HCT116 (cell line): ENCODE measurements at regions not wholly inside any gene's neighbourhood (a gene's known extent, or its start where the extent isn't known, plus 50 kb on each side); places are given as distances from the start of the nearest gene placed in this dataset.

ENCODE experiments used
- ATAC-seq: fragments of 200-7000 bp; cut with Tn5 transposase; 2 replicates; pipeline ENCODE4 v1.9.1; 2020; ENCODE audit warnings: mild to moderate bottlenecking, moderate library complexity
- BruUV-seq: library from RNA; stranded (reverse); fragments of 400-500 nt; replicated peaks from 2 replicates; lab custom pipeline; 2021; lab: Mats Ljungman, UMichigan
- CTCF ChIA-PET: fragments of 300-600 bp; sonication (Branson Sonifier 250); formaldehyde crosslinking; loops from one replicate; lab custom pipeline; 2021; ENCODE audit warnings: antibody characterized with exemption; lab: Charles Lee
- POLR2A ChIA-PET: fragments of 300-600, 350-600 bp; sonication (Branson Sonifier 250); formaldehyde crosslinking; loops from one replicate; lab custom pipeline; 2021; ENCODE audit warnings: antibody characterized with exemption; lab: Charles Lee
- RAD21 ChIA-PET, 2 experiments: fragments of 300-600 bp; sonication (Branson Sonifier 250); formaldehyde crosslinking; loops; one replicate each; lab custom pipeline; 2023; ENCODE audit warnings: low total read pairs in 2 of 2; ENCODE audit not compliant: uncharacterized antibody in 2 of 2, unreplicated experiment in 2 of 2, low non-redundant PET in 1 of 2; lab: Charles Lee
- DNase-seq: peaks from one replicate; pipeline ENCODE4 v3.0.0-alpha.2; 2010; ENCODE audit warnings: low read depth, low spot score
- H2AFZ ChIP-seq: fragments of 200-600 bp; shearing (Covaris generic), sonication (generic); 2 replicates; pipeline ENCODE4 v1.6.1; 2017; ENCODE audit warnings: low read depth, mixed run types, mixed read lengths, antibody characterized with exemption, low read length; ENCODE audit not compliant: poor library complexity, severe bottlenecking
- H3K27ac ChIP-seq: 2 replicates; pipeline ENCODE4 v1.5.1; 2012; ENCODE audit warnings: low read depth, low read length
- H3K27me3 ChIP-seq: fragments of 200-600 bp; sonication (generic); 2 replicates; pipeline ENCODE4 v1.6.1; 2016; ENCODE audit warnings: mixed run types, low read length, mixed read lengths; ENCODE audit not compliant: insufficient read depth
- H3K36me3 ChIP-seq, 2 experiments: fragments of 200-500 bp in 1 of 2; fragments of 200-600 bp in 1 of 2; sonication (Bioruptor generic) in 1 of 2; sonication (generic) in 1 of 2; 2 replicates each; pipeline versions ENCODE4 v1.5.1 to v1.6.1; 2014 to 2016; ENCODE audit warnings: low read length in 2 of 2, inconsistent platforms in 1 of 2, mixed read lengths in 1 of 2, mixed run types in 1 of 2; ENCODE audit not compliant: insufficient read depth in 2 of 2, control insufficient read depth in 1 of 2
- H3K4me1 ChIP-seq, 2 experiments: fragments of 200-600 bp in 1 of 2; sonication (generic) in 1 of 2; 2 replicates each; pipeline versions ENCODE4 v1.5.1 to v1.6.1; 2012 to 2017; ENCODE audit warnings: low read length in 2 of 2, inconsistent platforms in 1 of 2, mild to moderate bottlenecking in 1 of 2, mixed read lengths in 1 of 2, mixed run types in 1 of 2, moderate library complexity in 1 of 2; ENCODE audit not compliant: insufficient read depth in 2 of 2, control insufficient read depth in 1 of 2
- H3K4me2 ChIP-seq: fragments of 200-600 bp; sonication (generic); 2 replicates; pipeline ENCODE4 v1.6.1; 2017; ENCODE audit warnings: mixed run types, low read length, mixed read lengths
- H3K4me3 ChIP-seq, 2 experiments: fragments of 200-600 bp in 1 of 2; sonication (generic) in 1 of 2; replicated peaks in 1 of 2; 2 replicates each; pipeline ENCODE4 v1.5.1; 2011 to 2016; ENCODE audit warnings: low read length in 2 of 2, control low read depth in 1 of 2, low read depth in 1 of 2, mild to moderate bottlenecking in 1 of 2, mixed read lengths in 1 of 2, mixed run types in 1 of 2
- H3K79me2 ChIP-seq: fragments of 200-600 bp; sonication (generic); 2 replicates; pipeline ENCODE4 v1.6.1; 2017; ENCODE audit warnings: mild to moderate bottlenecking, mixed run types, low read length, moderate library complexity, mixed read lengths; ENCODE audit not compliant: insufficient read depth
- H3K9ac ChIP-seq: fragments of 200-600 bp; sonication (generic); 2 replicates; pipeline ENCODE4 v1.6.1; 2016; ENCODE audit warnings: low read length, mixed read lengths
- H3K9me2 ChIP-seq: fragments of 200-600 bp; sonication (generic), shearing (Covaris generic); 2 replicates; pipeline ENCODE4 v1.6.1; 2017; ENCODE audit warnings: mixed run types, mild to moderate bottlenecking, moderate library complexity; ENCODE audit not compliant: insufficient read depth
- H3K9me3 ChIP-seq, 2 experiments: fragments of 200-500 bp in 1 of 2; fragments of 200-600 bp in 1 of 2; sonication (Bioruptor generic) in 1 of 2; sonication (generic) in 1 of 2; 2 replicates each; pipeline ENCODE4 v1.6.1; 2014 to 2017; ENCODE audit warnings: low read length in 2 of 2, mixed read lengths in 2 of 2, inconsistent platforms in 1 of 2, low read depth in 1 of 2, mild to moderate bottlenecking in 1 of 2, mixed run types in 1 of 2, moderate library complexity in 1 of 2; ENCODE audit not compliant: control insufficient read depth in 1 of 2, insufficient read depth in 1 of 2
- H4K20me1 ChIP-seq: fragments of 200-600 bp; sonication (generic), shearing (Covaris generic); 2 replicates; pipeline ENCODE4 v1.6.1; 2017; ENCODE audit warnings: mixed run types, mild to moderate bottlenecking, moderate library complexity; ENCODE audit not compliant: insufficient read depth
- CBX3 ChIP-seq: IDR thresholded peaks from 2 replicates; pipeline ENCODE4 v1.6.1; 2012; ENCODE audit warnings: low read depth
- CEBPB ChIP-seq: IDR thresholded peaks from 2 replicates; pipeline ENCODE4 v1.6.1; 2012; ENCODE audit warnings: low read depth
- EGR1 ChIP-seq: IDR thresholded peaks from 2 replicates; pipeline ENCODE4 v1.6.1; 2012; ENCODE audit warnings: low read depth
- ELF1 ChIP-seq: IDR thresholded peaks from 2 replicates; pipeline ENCODE4 v1.6.1; 2012; ENCODE audit warnings: low read depth, borderline replicate concordance
- EZH2 ChIP-seq: fragments of 200-600 bp; sonication (generic); IDR thresholded peaks from 2 replicates; pipeline ENCODE4 v1.6.1; 2017; ENCODE audit warnings: antibody characterized with exemption, mixed run types
- EZH2phosphoT487 ChIP-seq: fragments of 200-600 bp; IDR thresholded peaks from 2 replicates; pipeline ENCODE4 v1.6.1; 2018; ENCODE audit warnings: antibody characterized with exemption, borderline replicate concordance
- JUND ChIP-seq: IDR thresholded peaks from 2 replicates; pipeline ENCODE4 v1.6.1; 2012
- POLR2A ChIP-seq: IDR thresholded peaks from 2 replicates; pipeline ENCODE4 v1.7.0; 2011; ENCODE audit warnings: borderline replicate concordance; ENCODE audit not compliant: insufficient read depth, insufficient read length; ENCODE audit errors: extremely low read depth
- RAD21 ChIP-seq: IDR thresholded peaks from 2 replicates; pipeline ENCODE4 v1.6.1; 2012; ENCODE audit warnings: low read depth, mild to moderate bottlenecking
- SIN3A ChIP-seq: IDR thresholded peaks from 2 replicates; pipeline ENCODE4 v1.6.1; 2012; ENCODE audit warnings: low read depth
- SP1 ChIP-seq: IDR thresholded peaks from 2 replicates; pipeline ENCODE4 v1.6.1; 2012; ENCODE audit warnings: low read depth
- TCF7L2 ChIP-seq: IDR thresholded peaks from 2 replicates; pipeline ENCODE4 v1.7.0; 2011; ENCODE audit warnings: borderline replicate concordance, inconsistent platforms; ENCODE audit not compliant: insufficient read depth, insufficient read length; ENCODE audit errors: extremely low read depth
- YY1 ChIP-seq: IDR thresholded peaks from 2 replicates; pipeline ENCODE4 v1.6.1; 2011; ENCODE audit warnings: low read length, low read depth, moderate library complexity, mild to moderate bottlenecking; ENCODE audit not compliant: insufficient replicate concordance; ENCODE audit errors: extremely low read depth
- ZFX ChIP-seq: fragments of 450-650 bp; IDR thresholded peaks from 2 replicates; pipeline ENCODE4 v1.6.1; 2017
- intact Hi-C: fragments of 100-400 bp; cut with micrococcal nuclease; formaldehyde crosslinking; loops from 2 replicates; pipeline ENCODE4 v1.10.0; 2022
- TF ChIP-seq, protein P1 (sequence below), 3 experiments: fragments of 200-600 bp in 1 of 3; sonication (generic) in 1 of 3; IDR thresholded peaks in 2 of 3; conservative IDR thresholded peaks in 1 of 3; 2 replicates each; pipeline ENCODE4 v1.5.1; 2012 to 2017; ENCODE audit warnings: low read depth in 2 of 3, low read length in 2 of 3, antibody characterized with exemption in 1 of 3, borderline replicate concordance in 1 of 3, control low read depth in 1 of 3, mild to moderate bottlenecking in 1 of 3, mixed read lengths in 1 of 3, mixed run types in 1 of 3, moderate library complexity in 1 of 3; ENCODE audit not compliant: insufficient read depth in 1 of 3
- TF ChIP-seq, protein P2 (sequence below): IDR thresholded peaks from 2 replicates; pipeline ENCODE4 v1.6.1; 2011; ENCODE audit warnings: mild to moderate bottlenecking, low read length, moderate library complexity; ENCODE audit not compliant: insufficient replicate concordance; ENCODE audit errors: extremely low read depth
- TF ChIP-seq, protein P3 (sequence below): IDR thresholded peaks from 2 replicates; pipeline ENCODE4 v1.6.1; 2012

DNA sequence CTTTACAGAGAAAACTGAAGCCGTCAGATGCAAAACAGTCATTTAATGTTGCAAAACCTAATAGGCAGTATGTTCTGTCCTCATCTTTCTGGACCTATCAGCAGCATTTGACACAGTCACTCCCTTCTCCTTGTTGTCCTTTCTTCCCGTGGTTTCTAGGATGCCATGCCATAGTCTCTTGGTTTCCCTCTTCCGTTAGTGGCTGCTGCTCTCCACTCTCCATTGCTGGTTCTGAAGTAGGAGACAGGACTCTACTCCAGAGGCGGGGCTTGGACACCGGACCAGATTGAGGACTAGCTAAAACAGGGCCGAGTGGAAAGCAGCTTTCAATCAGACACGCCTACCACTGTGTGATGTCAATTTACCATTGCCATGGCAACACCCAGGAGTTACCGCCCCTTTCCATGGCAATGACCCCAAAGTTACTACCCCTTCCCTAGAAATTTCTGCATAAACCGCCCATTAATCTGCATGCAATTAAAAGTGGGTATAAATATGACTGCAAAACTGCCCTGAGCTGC is 88.8 kb upstream of the CCDC160 start:
- BruUV-seq: no TSS peak
- H3K4me1 ChIP-seq: no peaks in the 10 kb centered on the region
- POLR2A ChIA-PET: no interaction called here
- H3K4me2 ChIP-seq: no peak overlapping the region
- H3K36me3 ChIP-seq: no peaks in the 10 kb centered on the region
- no peak for ATAC-seq
- H3K9me2 ChIP-seq: no peaks in the 10 kb centered on the region
- no peaks in the 10 kb centered on the region for H3K9me3 ChIP-seq
- RAD21 ChIA-PET: no interaction called here
- TF ChIP-seq TCF7L2 (no peak), CEBPB (no peak), RAD21 (no peak), POLR2A (no peak), SP1 (no peak), ZFX (no peak), SIN3A (no peak), EZH2phosphoT487 (no peak), JUND (no peak), EGR1 (no peak), CBX3 (no peak), YY1 (no peak), ELF1 (no peak), EZH2 (no peak)
- TF ChIP-seq, protein P1, sequence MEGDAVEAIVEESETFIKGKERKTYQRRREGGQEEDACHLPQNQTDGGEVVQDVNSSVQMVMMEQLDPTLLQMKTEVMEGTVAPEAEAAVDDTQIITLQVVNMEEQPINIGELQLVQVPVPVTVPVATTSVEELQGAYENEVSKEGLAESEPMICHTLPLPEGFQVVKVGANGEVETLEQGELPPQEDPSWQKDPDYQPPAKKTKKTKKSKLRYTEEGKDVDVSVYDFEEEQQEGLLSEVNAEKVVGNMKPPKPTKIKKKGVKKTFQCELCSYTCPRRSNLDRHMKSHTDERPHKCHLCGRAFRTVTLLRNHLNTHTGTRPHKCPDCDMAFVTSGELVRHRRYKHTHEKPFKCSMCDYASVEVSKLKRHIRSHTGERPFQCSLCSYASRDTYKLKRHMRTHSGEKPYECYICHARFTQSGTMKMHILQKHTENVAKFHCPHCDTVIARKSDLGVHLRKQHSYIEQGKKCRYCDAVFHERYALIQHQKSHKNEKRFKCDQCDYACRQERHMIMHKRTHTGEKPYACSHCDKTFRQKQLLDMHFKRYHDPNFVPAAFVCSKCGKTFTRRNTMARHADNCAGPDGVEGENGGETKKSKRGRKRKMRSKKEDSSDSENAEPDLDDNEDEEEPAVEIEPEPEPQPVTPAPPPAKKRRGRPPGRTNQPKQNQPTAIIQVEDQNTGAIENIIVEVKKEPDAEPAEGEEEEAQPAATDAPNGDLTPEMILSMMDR (IDR thresholded peaks at IDR 0.05 in 2 of 3, conservative IDR thresholded peaks at IDR 0.05 in 1 of 3; ENCODE audit: borderline replicate concordance in 1 of 3, insufficient read depth in 1 of 3, low read depth in 2 of 3, low read length in 2 of 3): no peak
- TF ChIP-seq, protein P2, sequence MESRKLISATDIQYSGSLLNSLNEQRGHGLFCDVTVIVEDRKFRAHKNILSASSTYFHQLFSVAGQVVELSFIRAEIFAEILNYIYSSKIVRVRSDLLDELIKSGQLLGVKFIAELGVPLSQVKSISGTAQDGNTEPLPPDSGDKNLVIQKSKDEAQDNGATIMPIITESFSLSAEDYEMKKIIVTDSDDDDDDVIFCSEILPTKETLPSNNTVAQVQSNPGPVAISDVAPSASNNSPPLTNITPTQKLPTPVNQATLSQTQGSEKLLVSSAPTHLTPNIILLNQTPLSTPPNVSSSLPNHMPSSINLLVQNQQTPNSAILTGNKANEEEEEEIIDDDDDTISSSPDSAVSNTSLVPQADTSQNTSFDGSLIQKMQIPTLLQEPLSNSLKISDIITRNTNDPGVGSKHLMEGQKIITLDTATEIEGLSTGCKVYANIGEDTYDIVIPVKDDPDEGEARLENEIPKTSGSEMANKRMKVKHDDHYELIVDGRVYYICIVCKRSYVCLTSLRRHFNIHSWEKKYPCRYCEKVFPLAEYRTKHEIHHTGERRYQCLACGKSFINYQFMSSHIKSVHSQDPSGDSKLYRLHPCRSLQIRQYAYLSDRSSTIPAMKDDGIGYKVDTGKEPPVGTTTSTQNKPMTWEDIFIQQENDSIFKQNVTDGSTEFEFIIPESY: no peak
- TF ChIP-seq, protein P3, sequence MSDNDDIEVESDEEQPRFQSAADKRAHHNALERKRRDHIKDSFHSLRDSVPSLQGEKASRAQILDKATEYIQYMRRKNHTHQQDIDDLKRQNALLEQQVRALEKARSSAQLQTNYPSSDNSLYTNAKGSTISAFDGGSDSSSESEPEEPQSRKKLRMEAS: no peak
- intact Hi-C loops: no loop called here
- DNase-seq: no peak
- no peak overlapping the region for H2AFZ ChIP-seq
- H3K79me2 ChIP-seq: no peaks in the 10 kb centered on the region
- no peak overlapping the region for H3K9ac ChIP-seq
- H3K27me3 ChIP-seq: no peaks in the 10 kb centered on the region
- no peaks in the 10 kb centered on the region for H4K20me1 ChIP-seq
- no peak overlapping the region for H3K4me3 ChIP-seq
- no peak overlapping the region for H3K27ac ChIP-seq
- CTCF ChIA-PET: no interaction called here
